DOHH2 (cell line): ENCODE measurements at regions not wholly inside any gene's neighbourhood (a gene's known extent, or its start where the extent isn't known, plus 50 kb on each side); places are given as distances from the start of the nearest gene placed in this dataset.

Experiments used
- H3F3A ChIP-seq: fragments of 200-600 bp; sonication (generic), shearing (Covaris generic); 2 replicates; pipeline ENCODE4 v1.6.0; 2016; ENCODE audit warnings: antibody characterized with exemption, mild to moderate bottlenecking; ENCODE audit not compliant: control insufficient read depth, insufficient read depth
- H3K27ac ChIP-seq: fragments of 200-600 bp; sonication (generic); 2 replicates; pipeline ENCODE4 v1.5.1; 2014; ENCODE audit warnings: low read depth, mild to moderate bottlenecking, low read length, moderate library complexity
- H3K27me3 ChIP-seq: fragments of 200-600 bp; sonication (generic); 2 replicates; pipeline ENCODE4 v1.6.1; 2014; ENCODE audit warnings: mild to moderate bottlenecking, low read length, mixed read lengths; ENCODE audit not compliant: control insufficient read depth
- H3K36me3 ChIP-seq: fragments of 200-600 bp; sonication (generic); 2 replicates; pipeline ENCODE4 v1.6.1; 2014; ENCODE audit warnings: mild to moderate bottlenecking, low read length, moderate library complexity, mixed read lengths; ENCODE audit not compliant: control insufficient read depth
- H3K4me1 ChIP-seq: fragments of 200-600 bp; sonication (generic); 2 replicates; pipeline ENCODE4 v1.6.1; 2014; ENCODE audit warnings: mild to moderate bottlenecking, low read length, mixed read lengths; ENCODE audit not compliant: control insufficient read depth
- H3K4me2 ChIP-seq: fragments of 200-600 bp; sonication (generic); 2 replicates; pipeline ENCODE4 v1.6.0; 2014; ENCODE audit warnings: mild to moderate bottlenecking, low read length, moderate library complexity
- H3K4me3 ChIP-seq: fragments of 200-600 bp; sonication (generic); 2 replicates; pipeline ENCODE4 v1.5.1; 2014; ENCODE audit warnings: mild to moderate bottlenecking, low read length, mixed read lengths
- H3K79me2 ChIP-seq: fragments of 200-600 bp; sonication (generic); 2 replicates; pipeline ENCODE4 v1.6.1; 2014; ENCODE audit warnings: mild to moderate bottlenecking, low read length, mixed read lengths; ENCODE audit not compliant: control insufficient read depth
- H3K9me2 ChIP-seq: fragments of 200-600 bp; sonication (generic); replicated peaks from 2 replicates; pipeline ENCODE4 v1.6.1; 2014; ENCODE audit warnings: mild to moderate bottlenecking, low read length, mixed read lengths; ENCODE audit not compliant: control insufficient read depth
- H3K9me3 ChIP-seq: fragments of 200-600 bp; sonication (generic); 2 replicates; pipeline ENCODE4 v1.6.1; 2014; ENCODE audit warnings: antibody characterized with exemption, low read length, mixed read lengths; ENCODE audit not compliant: control insufficient read depth, insufficient read depth
- H4K20me1 ChIP-seq: fragments of 200-600 bp; sonication (generic); 2 replicates; pipeline ENCODE4 v1.6.0; 2014; ENCODE audit warnings: low read depth, mild to moderate bottlenecking, antibody characterized with exemption, low read length, moderate library complexity; ENCODE audit not compliant: control insufficient read depth, insufficient read depth
- EZH2phosphoT487 ChIP-seq: fragments of 200-600 bp; sonication (generic); IDR thresholded peaks from 2 replicates; pipeline ENCODE4 v1.6.1; 2017; ENCODE audit warnings: borderline replicate concordance, mild to moderate bottlenecking, antibody characterized with exemption, low read length, moderate library complexity, mixed read lengths
- TF ChIP-seq, protein P1 (sequence below): fragments of 200-600 bp; sonication (generic); IDR thresholded peaks from one replicate; pipeline ENCODE4 v1.5.1; 2014; ENCODE audit warnings: antibody characterized with exemption, mild to moderate bottlenecking, low read depth, low read length; ENCODE audit not compliant: poor library complexity, severe bottlenecking

DNA sequence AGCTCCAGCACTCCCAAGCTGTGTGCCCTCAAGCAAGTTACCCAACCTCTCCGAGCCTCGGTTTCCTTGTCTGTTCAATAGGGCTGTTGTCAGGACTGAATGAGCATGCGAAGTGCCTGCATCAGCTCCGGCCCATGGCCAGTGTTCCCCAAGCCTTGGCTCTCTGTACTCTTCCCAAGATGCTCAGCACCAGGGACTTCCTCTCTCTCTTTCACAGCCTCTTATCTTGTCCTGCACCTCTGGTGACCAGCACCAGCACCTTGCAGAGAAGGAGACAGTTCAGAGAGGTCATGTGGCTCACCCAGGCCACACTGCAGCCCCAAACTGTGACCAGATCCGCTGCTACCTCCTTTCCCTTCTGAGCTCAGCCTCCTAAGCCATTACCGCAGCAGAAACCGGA lies 120.3 kb upstream of the ANO1 start:
- TF ChIP-seq, protein P1, sequence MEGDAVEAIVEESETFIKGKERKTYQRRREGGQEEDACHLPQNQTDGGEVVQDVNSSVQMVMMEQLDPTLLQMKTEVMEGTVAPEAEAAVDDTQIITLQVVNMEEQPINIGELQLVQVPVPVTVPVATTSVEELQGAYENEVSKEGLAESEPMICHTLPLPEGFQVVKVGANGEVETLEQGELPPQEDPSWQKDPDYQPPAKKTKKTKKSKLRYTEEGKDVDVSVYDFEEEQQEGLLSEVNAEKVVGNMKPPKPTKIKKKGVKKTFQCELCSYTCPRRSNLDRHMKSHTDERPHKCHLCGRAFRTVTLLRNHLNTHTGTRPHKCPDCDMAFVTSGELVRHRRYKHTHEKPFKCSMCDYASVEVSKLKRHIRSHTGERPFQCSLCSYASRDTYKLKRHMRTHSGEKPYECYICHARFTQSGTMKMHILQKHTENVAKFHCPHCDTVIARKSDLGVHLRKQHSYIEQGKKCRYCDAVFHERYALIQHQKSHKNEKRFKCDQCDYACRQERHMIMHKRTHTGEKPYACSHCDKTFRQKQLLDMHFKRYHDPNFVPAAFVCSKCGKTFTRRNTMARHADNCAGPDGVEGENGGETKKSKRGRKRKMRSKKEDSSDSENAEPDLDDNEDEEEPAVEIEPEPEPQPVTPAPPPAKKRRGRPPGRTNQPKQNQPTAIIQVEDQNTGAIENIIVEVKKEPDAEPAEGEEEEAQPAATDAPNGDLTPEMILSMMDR, result no peak
- TF ChIP-seq EZH2phosphoT487, result no peak
- no peaks in the 10 kb centered on the region for H3K9me2 ChIP-seq
- no peaks in the 10 kb centered on the region for H4K20me1 ChIP-seq
- no peaks in the 10 kb centered on the region; the same call in 1 of the 2 replicates for H3K4me1 ChIP-seq
- H3K9me3 ChIP-seq, result no peaks in the 10 kb centered on the region
- H3K36me3 ChIP-seq, result no peaks in the 10 kb centered on the region
- H3K4me3 ChIP-seq, result no peak overlapping the region
- H3K79me2 ChIP-seq, result no peaks in the 10 kb centered on the region
- H3F3A ChIP-seq, result no peaks in the 10 kb centered on the region
- H3K4me2 ChIP-seq, result no peak overlapping the region
- no peaks in the 10 kb centered on the region for H3K27me3 ChIP-seq
- no peak overlapping the region for H3K27ac ChIP-seq

DNA sequence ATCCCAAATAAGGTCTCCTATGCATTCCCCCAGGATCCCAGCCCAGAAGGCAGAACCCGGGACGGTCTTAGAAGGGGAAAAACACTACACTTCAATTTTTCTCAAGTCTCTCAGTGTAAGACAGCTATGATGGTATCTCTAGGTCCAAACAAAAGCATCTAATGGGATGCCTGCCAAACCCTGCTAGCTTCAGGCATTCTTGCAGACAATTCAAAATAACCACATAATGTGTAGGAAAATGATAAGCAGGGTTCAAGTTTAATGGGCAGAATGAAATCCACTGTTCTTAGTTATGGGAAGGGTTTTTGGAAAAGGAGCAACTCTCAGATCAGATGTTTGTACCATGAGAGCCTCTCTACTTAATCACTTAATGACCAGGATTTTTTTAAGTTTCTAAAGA lies 119.8 kb upstream of the ANO1 start:
- Histone ChIP-seq H3K4me3 (no peak overlapping the region), H4K20me1 (no peaks in the 10 kb centered on the region), H3F3A (no peaks in the 10 kb centered on the region), H3K9me3 (no peaks in the 10 kb centered on the region), H3K4me1 (peaks cover 3% of the 10 kb centered on the region), H3K27me3 (no peaks in the 10 kb centered on the region), H3K9me2 (no peaks in the 10 kb centered on the region), H3K36me3 (no peaks in the 10 kb centered on the region), H3K4me2 (no peak overlapping the region), H3K27ac (no peak overlapping the region), H3K79me2 (no peaks in the 10 kb centered on the region)
- TF ChIP-seq, protein P1, result no peak
- TF ChIP-seq EZH2phosphoT487, result no peak

DNA sequence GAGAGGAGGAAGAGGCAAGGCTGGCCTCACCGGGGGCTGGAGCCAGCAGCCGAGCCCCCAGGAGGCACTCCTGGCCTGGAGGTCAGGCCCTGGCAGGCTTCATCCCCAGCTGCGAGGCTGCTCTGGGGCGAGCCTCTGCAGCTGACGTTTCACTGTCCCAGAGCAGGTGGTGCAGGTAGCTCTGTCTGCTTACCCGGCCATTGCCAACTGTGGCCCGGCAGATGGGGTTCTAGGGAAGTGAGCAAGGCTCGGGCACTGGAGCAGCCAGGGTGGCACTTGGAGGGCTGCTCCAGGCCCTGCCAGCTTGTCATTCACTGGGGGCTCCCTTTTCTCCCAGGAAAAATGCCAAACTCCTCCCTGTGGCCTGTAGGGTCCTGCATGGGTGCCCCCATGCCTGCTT lies 118.7 kb upstream of the ANO1 start:
- H3K27ac ChIP-seq, result no peak overlapping the region

More for the DNA sequence above, 118.7 kb upstream of the ANO1 start:
- no peaks in the 10 kb centered on the region for H3K36me3 ChIP-seq
- H3K4me2 ChIP-seq, result no peak overlapping the region
- H3K9me2 ChIP-seq, result no peaks in the 10 kb centered on the region
- no peaks in the 10 kb centered on the region for H4K20me1 ChIP-seq
- H3K79me2 ChIP-seq, result no peaks in the 10 kb centered on the region
- no peaks in the 10 kb centered on the region for H3K27me3 ChIP-seq
- H3F3A ChIP-seq, result no peaks in the 10 kb centered on the region; the same call in 1 of the 2 replicates
- H3K9me3 ChIP-seq, result no peaks in the 10 kb centered on the region
- TF ChIP-seq, protein P1, result no peak
- no peak for TF ChIP-seq EZH2phosphoT487
- peaks cover 13% of the 10 kb centered on the region for H3K4me1 ChIP-seq
- no peak overlapping the region for H3K4me3 ChIP-seq
